CD4-positive, alpha-beta T cell (primary cell): ENCODE measurements at regions not wholly inside any gene's neighbourhood (a gene's known extent, or its start where the extent isn't known, plus 50 kb on each side); places are given as distances from the start of the nearest gene placed in this dataset.

Experiments used
- ATAC-seq: fragments of 200-7000 bp; cut with Tn5 transposase; one replicate; pipeline ENCODE4 v1.10.0; 2022; ENCODE audit warnings: mild to moderate bottlenecking; ENCODE audit not compliant: poor library complexity
- CTCF ChIA-PET: fragments of 350-600 bp; sonication (Branson Sonifier 250); formaldehyde crosslinking; loops from one replicate; lab custom pipeline; 2021; ENCODE audit warnings: antibody characterized with exemption, inconsistent platforms; lab: Charles Lee
- POLR2A ChIA-PET: fragments of 350-600 bp; sonication (Branson Sonifier 250); formaldehyde crosslinking; loops from one replicate; lab custom pipeline; 2021; ENCODE audit warnings: antibody characterized with exemption, inconsistent platforms; lab: Charles Lee
- DNase-seq, 14 experiments: peaks; one replicate each; pipeline ENCODE4 v3.0.0-alpha.2; 2013 to 2020; ENCODE audit warnings: mixed read lengths in 2 of 14
- H3K27ac ChIP-seq, 2 donors: one replicate each; pipeline versions ENCODE4 v1.5.1 to v1.7.0; 2013; ENCODE audit warnings: low read length in 2 of 2, low read depth in 1 of 2, mild to moderate bottlenecking in 1 of 2
- H3K27me3 ChIP-seq, 2 experiments: 1 replicate in 1 of 2; 2 replicates in 1 of 2; pipeline versions ENCODE4 v1.6.1 to v1.7.0; 2013; ENCODE audit warnings: low read length in 2 of 2, control low read depth in 1 of 2, mild to moderate bottlenecking in 1 of 2, moderate library complexity in 1 of 2; ENCODE audit not compliant: insufficient read depth in 2 of 2, control insufficient read depth in 1 of 2
- H3K36me3 ChIP-seq: one replicate; pipeline ENCODE4 v1.6.1; 2013; ENCODE audit warnings: low read length, control low read depth; ENCODE audit not compliant: insufficient read depth
- H3K4me1 ChIP-seq: one replicate; pipeline ENCODE4 v1.6.1; 2013; ENCODE audit warnings: low read length, control low read depth; ENCODE audit not compliant: insufficient read depth
- H3K4me3 ChIP-seq: one replicate; pipeline ENCODE4 v1.5.1; 2013; ENCODE audit warnings: mild to moderate bottlenecking, low read length, moderate library complexity
- H3K9me3 ChIP-seq, 2 experiments: 1 replicate in 1 of 2; 2 replicates in 1 of 2; pipeline versions ENCODE4 v1.6.1 to v1.7.0; 2013; ENCODE audit warnings: low read length in 2 of 2, mild to moderate bottlenecking in 2 of 2, control low read depth in 1 of 2, moderate library complexity in 1 of 2; ENCODE audit not compliant: control insufficient read depth in 1 of 2, insufficient read depth in 1 of 2
- H3K27ac Mint-ChIP-seq: one replicate; pipeline ENCODE4 v1.8.0; 2020; ENCODE audit warnings: mixed read lengths
- H3K27me3 Mint-ChIP-seq: one replicate; pipeline ENCODE4 v1.8.0; 2021; ENCODE audit warnings: mixed read lengths
- H3K36me3 Mint-ChIP-seq: one replicate; pipeline ENCODE4 v1.8.0; 2021; ENCODE audit warnings: low read depth, mixed read lengths
- H3K4me1 Mint-ChIP-seq: one replicate; pipeline ENCODE4 v1.8.0; 2021; ENCODE audit warnings: low read depth, mixed read lengths
- H3K4me3 Mint-ChIP-seq: one replicate; pipeline ENCODE4 v1.8.0; 2020; ENCODE audit warnings: mild to moderate bottlenecking, mixed read lengths
- H3K9me3 Mint-ChIP-seq: one replicate; pipeline ENCODE4 v1.8.0; 2020; ENCODE audit warnings: mixed read lengths
- CTCF ChIP-seq: fragments of 200-600 bp; IDR thresholded peaks from one replicate; pipeline ENCODE4 v1.8.0; 2022; ENCODE audit warnings: antibody characterized with exemption, mild to moderate bottlenecking
- intact Hi-C, 2 experiments: fragments of 100-400 bp; cut with DNase I in 1 of 2; cut with micrococcal nuclease in 1 of 2; formaldehyde crosslinking; loops; one replicate each; pipeline versions ENCODE4 v1.15.1 to v1.9.0; 2023 to 2025; cut with DNase I, micrococcal nuclease

- intact Hi-C loops, result no loop called here
- no peaks in the 10 kb centered on the region for H3K4me1 Mint-ChIP-seq
- Histone ChIP-seq H3K4me1 (no peaks in the 10 kb centered on the region), H3K27me3 (no peaks in the 10 kb centered on the region), H3K27ac (no peak overlapping the region), H3K9me3 (peaks cover 0 to 8% of the 10 kb centered on the region in 2 experiments), H3K4me3 (no peak overlapping the region), H3K36me3 (no peaks in the 10 kb centered on the region)
- H3K27me3 Mint-ChIP-seq, result no peaks in the 10 kb centered on the region
- H3K9me3 Mint-ChIP-seq, result peaks cover 9% of the 10 kb centered on the region
- no peak overlapping the region for H3K27ac Mint-ChIP-seq
- H3K36me3 Mint-ChIP-seq, result no peaks in the 10 kb centered on the region
- TF ChIP-seq CTCF, result no peak
- H3K4me3 Mint-ChIP-seq, result no peak overlapping the region
- CTCF ChIA-PET, result no interaction called here
- ATAC-seq (no peak), DNase-seq (no peak)
- POLR2A ChIA-PET, result no interaction called here
Observed at GRCh38 chr11:38476808-38477575, 1879.0 kb upstream of the RAG2 start.

- Mint-ChIP-seq H3K4me3 (no peak overlapping the region), H3K9me3 (peaks cover 14% of the 10 kb centered on the region), H3K4me1 (no peaks in the 10 kb centered on the region), H3K36me3 (no peaks in the 10 kb centered on the region), H3K27ac (no peak overlapping the region), H3K27me3 (no peaks in the 10 kb centered on the region)
- H3K4me3 ChIP-seq, result no peak overlapping the region
- H3K27ac ChIP-seq, result no peak overlapping the region
- no peaks in the 10 kb centered on the region for H3K4me1 ChIP-seq
- TF ChIP-seq CTCF, result no peak
- H3K36me3 ChIP-seq, result no peaks in the 10 kb centered on the region
- POLR2A ChIA-PET, result no interaction called here
- CTCF ChIA-PET, result no interaction called here
- peaks cover 0 to 10% of the 10 kb centered on the region in 2 experiments for H3K9me3 ChIP-seq
- H3K27me3 ChIP-seq, result no peaks in the 10 kb centered on the region
- DNase-seq, result no peak
- intact Hi-C loops, result no loop called here
- no peak for ATAC-seq
Observed at GRCh38 chr11:38461751-38462150, 1863.7 kb upstream of the RAG2 start.

GRCh38 chr11:38460896-38461295 is 1862.9 kb upstream of the RAG2 start:
- TF ChIP-seq CTCF, result no peak
- no peak for ATAC-seq
- POLR2A ChIA-PET, result no interaction called here
- Histone ChIP-seq H3K27me3 (no peaks in the 10 kb centered on the region), H3K4me3 (no peak overlapping the region), H3K9me3 (peaks cover under 1 to 10% of the 10 kb centered on the region in 2 experiments), H3K27ac (no peak overlapping the region), H3K36me3 (no peaks in the 10 kb centered on the region), H3K4me1 (no peaks in the 10 kb centered on the region)
- peaks cover 10% of the 10 kb centered on the region for H3K9me3 Mint-ChIP-seq
- H3K27ac Mint-ChIP-seq, result no peak overlapping the region
- H3K36me3 Mint-ChIP-seq, result no peaks in the 10 kb centered on the region
- intact Hi-C loops, result no loop called here
- no peaks in the 10 kb centered on the region for H3K27me3 Mint-ChIP-seq
- CTCF ChIA-PET, result no interaction called here
- no peaks in the 10 kb centered on the region for H3K4me1 Mint-ChIP-seq
- no peak for DNase-seq
- H3K4me3 Mint-ChIP-seq, result no peak overlapping the region
